ENCODE measurements at regions not wholly inside any gene's neighbourhood (a gene's known extent, or its start where the extent isn't known, plus 50 kb on each side); places are given as distances from the start of the nearest gene placed in this dataset.
"Not testable (repeated sequence)": the region's sequence is repeated elsewhere in the genome, so short reads cannot be mapped to it uniquely, and the experiment has no call there.

GRCh38 chr3:22735373-22735772 lies 467.8 kb upstream of the UBE2E2 start:
- Histone ChIP-seq H3K36me3 (ENCODE audit: control insufficient read depth in 1 of 2, insufficient read depth in 2 of 2, low read length in 2 of 2) (no peaks in the 10 kb centered on the region), H3K27me3 (ENCODE audit: insufficient read depth, low read length) (no peaks in the 10 kb centered on the region), H3K4me2 (ENCODE audit: low read length) (no peak overlapping the region), H4K20me1 (ENCODE audit: insufficient read depth) (no peaks in the 10 kb centered on the region), H3K9ac (ENCODE audit: low read length) (no peak overlapping the region), H3K4me3 (replicated peaks in 1 of 2; ENCODE audit: low read depth in 1 of 2, low read length in 2 of 2) (no peak overlapping the region), H2AFZ (ENCODE audit: low read depth, low read length, poor library complexity, severe bottlenecking) (no peak overlapping the region), H3K79me2 (ENCODE audit: insufficient read depth, low read length) (no peaks in the 10 kb centered on the region), H3K27ac (ENCODE audit: low read depth, low read length) (no peak overlapping the region), H3K9me3 (ENCODE audit: control insufficient read depth in 1 of 2, insufficient read depth in 1 of 2, low read depth in 1 of 2, low read length in 2 of 2) (no peaks in the 10 kb centered on the region; a peak in 1 of 4 replicates), H3K9me2 (ENCODE audit: insufficient read depth) (no peaks in the 10 kb centered on the region), H3K4me1 (ENCODE audit: control insufficient read depth in 1 of 2, insufficient read depth in 2 of 2, low read length in 2 of 2) (no peaks in the 10 kb centered on the region)
- ChIA-PET CTCF (no interaction called here), RAD21 (ENCODE audit: low non-redundant PET in 1 of 2, low total read pairs in 2 of 2, uncharacterized antibody in 2 of 2, unreplicated experiment in 2 of 2) (no interaction called here), POLR2A (no interaction called here)
- DNase-seq (ENCODE audit: low read depth, low spot score) (no peak), ATAC-seq (no peak)
- no TSS peak for BruUV-seq (replicated peaks)
- intact Hi-C loops (cut with micrococcal nuclease), result no loop called here
- no peak for TF ChIP-seq ZFX (IDR thresholded peaks at IDR 0.05)
- no peak for TF ChIP-seq EZH2phosphoT487 (IDR thresholded peaks at IDR 0.05; ENCODE audit: borderline replicate concordance)
- TF ChIP-seq FOSL1 (IDR thresholded peaks at IDR 0.05; ENCODE audit: low read depth), result no peak
- TF ChIP-seq YY1 (IDR thresholded peaks at IDR 0.05; ENCODE audit: extremely low read depth, insufficient replicate concordance, low read depth, low read length), result no peak

- H3K36me3 ChIP-seq (ENCODE audit: control insufficient read depth in 1 of 2, insufficient read depth in 2 of 2, low read length in 2 of 2); POLR2A ChIA-PET: not testable (repeated sequence)
Measured at GRCh38 chr3:22743386-22743785, 459.7 kb upstream of the UBE2E2 start.

GRCh38 chr3:22745321-22745720 lies 457.8 kb upstream of the UBE2E2 start:
- Histone ChIP-seq H3K4me2 (ENCODE audit: low read length) (no peak overlapping the region), H3K79me2 (ENCODE audit: insufficient read depth, low read length) (no peaks in the 10 kb centered on the region), H3K9ac (ENCODE audit: low read length) (no peak overlapping the region), H3K9me3 (ENCODE audit: control insufficient read depth in 1 of 2, insufficient read depth in 1 of 2, low read depth in 1 of 2, low read length in 2 of 2) (no peaks in the 10 kb centered on the region), H3K36me3 (ENCODE audit: control insufficient read depth in 1 of 2, insufficient read depth in 2 of 2, low read length in 2 of 2) (no peaks in the 10 kb centered on the region), H3K27me3 (ENCODE audit: insufficient read depth, low read length) (no peaks in the 10 kb centered on the region), H3K4me3 (replicated peaks in 1 of 2; ENCODE audit: low read depth in 1 of 2, low read length in 2 of 2) (no peak overlapping the region), H4K20me1 (ENCODE audit: insufficient read depth) (no peaks in the 10 kb centered on the region), H3K4me1 (ENCODE audit: control insufficient read depth in 1 of 2, insufficient read depth in 2 of 2, low read length in 2 of 2) (no peaks in the 10 kb centered on the region), H2AFZ (ENCODE audit: low read depth, low read length, poor library complexity, severe bottlenecking) (no peak overlapping the region), H3K27ac (ENCODE audit: low read depth, low read length) (no peak overlapping the region), H3K9me2 (ENCODE audit: insufficient read depth) (no peaks in the 10 kb centered on the region)
- RAD21 ChIA-PET (ENCODE audit: low non-redundant PET in 1 of 2, low total read pairs in 2 of 2, uncharacterized antibody in 2 of 2, unreplicated experiment in 2 of 2), result no interaction called here
- CTCF ChIA-PET, result no interaction called here
- ATAC-seq (no peak), DNase-seq (ENCODE audit: low read depth, low spot score) (no peak)
- no TSS peak for BruUV-seq (replicated peaks)
- intact Hi-C loops (cut with micrococcal nuclease), result no loop called here
- POLR2A ChIA-PET, result no interaction called here
- TF ChIP-seq ZFX (IDR thresholded peaks at IDR 0.05) (no peak), SIN3A (IDR thresholded peaks at IDR 0.05; ENCODE audit: low read depth) (no peak), MAX (IDR thresholded peaks at IDR 0.05) (no peak), POLR2A (IDR thresholded peaks at IDR 0.05; ENCODE audit: borderline replicate concordance, extremely low read depth, insufficient read depth, insufficient read length) (no peak), JUND (IDR thresholded peaks at IDR 0.05) (no peak), YY1 (IDR thresholded peaks at IDR 0.05; ENCODE audit: extremely low read depth, insufficient replicate concordance, low read depth, low read length) (no peak), RAD21 (IDR thresholded peaks at IDR 0.05; ENCODE audit: low read depth) (no peak), SRF (IDR thresholded peaks at IDR 0.05; ENCODE audit: low read depth) (no peak), EZH2phosphoT487 (IDR thresholded peaks at IDR 0.05; ENCODE audit: borderline replicate concordance) (no peak), TCF7L2 (IDR thresholded peaks at IDR 0.05; ENCODE audit: borderline replicate concordance, extremely low read depth, insufficient read depth, insufficient read length) (no peak), SP1 (IDR thresholded peaks at IDR 0.05; ENCODE audit: low read depth) (no peak)

More at GRCh38 chr3:22743386-22743785, 459.7 kb upstream of the UBE2E2 start:
- H3K4me2 ChIP-seq (ENCODE audit: low read length); RAD21 ChIA-PET (ENCODE audit: low non-redundant PET in 1 of 2, low total read pairs in 2 of 2, uncharacterized antibody in 2 of 2, unreplicated experiment in 2 of 2); H3K27ac ChIP-seq (ENCODE audit: low read depth, low read length); ATAC-seq; H3K9ac ChIP-seq (ENCODE audit: low read length); BruUV-seq (replicated peaks); CTCF ChIA-PET; DNase-seq (ENCODE audit: low read depth, low spot score); H3K79me2 ChIP-seq (ENCODE audit: insufficient read depth, low read length); H3K4me1 ChIP-seq (ENCODE audit: control insufficient read depth in 1 of 2, insufficient read depth in 2 of 2, low read length in 2 of 2); intact Hi-C loops (cut with micrococcal nuclease); H3K4me3 ChIP-seq (replicated peaks in 1 of 2; ENCODE audit: low read depth in 1 of 2, low read length in 2 of 2); H2AFZ ChIP-seq (ENCODE audit: low read depth, low read length, poor library complexity, severe bottlenecking); H3K27me3 ChIP-seq (ENCODE audit: insufficient read depth, low read length); H3K9me3 ChIP-seq (ENCODE audit: control insufficient read depth in 1 of 2, insufficient read depth in 1 of 2, low read depth in 1 of 2, low read length in 2 of 2); H3K9me2 ChIP-seq (ENCODE audit: insufficient read depth); H4K20me1 ChIP-seq (ENCODE audit: insufficient read depth): not testable (repeated sequence)
